ENCODE measurements at regions not wholly inside any gene's neighbourhood (a gene's known extent, or its start where the extent isn't known, plus 50 kb on each side); places are given as distances from the start of the nearest gene placed in this dataset.

- WGBS, 2 donors: 88 to 89% methylated on average over 2 of the region's 2 CpGs
- TF ChIP-seq POLR2A (IDR thresholded peaks at IDR 0.05) (no peak), EP300 (IDR thresholded peaks at IDR 0.05) (no peak), CTCF (IDR thresholded peaks at IDR 0.05) (no peak), POLR2AphosphoS5 (IDR thresholded peaks at IDR 0.05) (no peak)
- H3K4me3 ChIP-seq: no peak overlapping the region
- no peak for DNase-seq
- no peaks in the 10 kb centered on the region for H3K9me3 ChIP-seq
- H3K36me3 ChIP-seq: no peaks in the 10 kb centered on the region
- no peaks in the 10 kb centered on the region for H3K27me3 ChIP-seq
- intact Hi-C loops (cut with DNase I): no loop called here
- no peaks in the 10 kb centered on the region for H3K4me1 ChIP-seq
- no peak overlapping the region for H3K27ac ChIP-seq
Observed at GRCh38 chr21:20641241-20641640, 357.0 kb upstream of the NCAM2 start.

DNA sequence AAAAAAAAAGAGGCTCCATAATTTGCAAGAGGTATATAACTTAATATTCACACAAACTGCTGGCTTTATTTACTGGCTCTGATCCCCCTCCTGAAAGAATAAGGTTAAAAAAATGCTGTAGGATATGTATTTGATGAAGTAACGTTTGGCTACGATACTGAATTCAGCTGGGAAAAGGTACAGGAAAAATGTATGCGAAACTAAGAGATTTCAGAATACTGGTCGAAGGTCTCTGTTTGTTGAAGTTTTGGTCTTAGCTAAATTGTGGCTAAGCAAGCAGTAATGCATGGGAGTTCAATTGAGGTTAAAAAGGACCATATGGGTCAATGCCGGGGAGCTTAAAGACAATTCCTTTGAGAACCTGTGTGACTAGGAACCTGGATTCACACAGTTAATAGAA, 355.5 kb upstream of the NCAM2 start:
- H3K4me1 ChIP-seq: no peaks in the 10 kb centered on the region
- no peak overlapping the region for H3K27ac ChIP-seq
- H3K36me3 ChIP-seq: no peaks in the 10 kb centered on the region
- H3K27me3 ChIP-seq: no peaks in the 10 kb centered on the region
- DNase-seq: no peak
- intact Hi-C loops (cut with DNase I): no loop called here
- 73 to 92% methylated on average over 5 of the region's 5 CpGs for WGBS, 2 donors
- TF ChIP-seq POLR2A (IDR thresholded peaks at IDR 0.05) (no peak), EP300 (IDR thresholded peaks at IDR 0.05) (no peak), CTCF (IDR thresholded peaks at IDR 0.05) (no peak), POLR2AphosphoS5 (IDR thresholded peaks at IDR 0.05) (no peak)
- no peak overlapping the region for H3K4me3 ChIP-seq
- H3K9me3 ChIP-seq: no peaks in the 10 kb centered on the region

GRCh38 chr21:20644552-20644951, 353.7 kb upstream of the NCAM2 start:
- no peaks in the 10 kb centered on the region for H3K27me3 ChIP-seq
- no peaks in the 10 kb centered on the region for H3K36me3 ChIP-seq
- DNase-seq: no peak
- H3K9me3 ChIP-seq: no peaks in the 10 kb centered on the region
- H3K4me1 ChIP-seq: no peaks in the 10 kb centered on the region
- no peak for TF ChIP-seq CTCF (IDR thresholded peaks at IDR 0.05)
- TF ChIP-seq EP300 (IDR thresholded peaks at IDR 0.05): no peak
- TF ChIP-seq POLR2AphosphoS5 (IDR thresholded peaks at IDR 0.05): no peak
- no peak for TF ChIP-seq POLR2A (IDR thresholded peaks at IDR 0.05)
- intact Hi-C loops (cut with DNase I): no loop called here
- 17 to 59% methylated on average over 2 of the region's 2 CpGs for WGBS, 2 donors
- no peak overlapping the region for H3K27ac ChIP-seq
- no peak overlapping the region for H3K4me3 ChIP-seq

GRCh38 chr21:20645344-20645743, 352.9 kb upstream of the NCAM2 start:
- TF ChIP-seq POLR2A (IDR thresholded peaks at IDR 0.05): no peak
- no peak for TF ChIP-seq EP300 (IDR thresholded peaks at IDR 0.05)
- TF ChIP-seq POLR2AphosphoS5 (IDR thresholded peaks at IDR 0.05): no peak
- TF ChIP-seq CTCF (IDR thresholded peaks at IDR 0.05): no peak

DNA sequence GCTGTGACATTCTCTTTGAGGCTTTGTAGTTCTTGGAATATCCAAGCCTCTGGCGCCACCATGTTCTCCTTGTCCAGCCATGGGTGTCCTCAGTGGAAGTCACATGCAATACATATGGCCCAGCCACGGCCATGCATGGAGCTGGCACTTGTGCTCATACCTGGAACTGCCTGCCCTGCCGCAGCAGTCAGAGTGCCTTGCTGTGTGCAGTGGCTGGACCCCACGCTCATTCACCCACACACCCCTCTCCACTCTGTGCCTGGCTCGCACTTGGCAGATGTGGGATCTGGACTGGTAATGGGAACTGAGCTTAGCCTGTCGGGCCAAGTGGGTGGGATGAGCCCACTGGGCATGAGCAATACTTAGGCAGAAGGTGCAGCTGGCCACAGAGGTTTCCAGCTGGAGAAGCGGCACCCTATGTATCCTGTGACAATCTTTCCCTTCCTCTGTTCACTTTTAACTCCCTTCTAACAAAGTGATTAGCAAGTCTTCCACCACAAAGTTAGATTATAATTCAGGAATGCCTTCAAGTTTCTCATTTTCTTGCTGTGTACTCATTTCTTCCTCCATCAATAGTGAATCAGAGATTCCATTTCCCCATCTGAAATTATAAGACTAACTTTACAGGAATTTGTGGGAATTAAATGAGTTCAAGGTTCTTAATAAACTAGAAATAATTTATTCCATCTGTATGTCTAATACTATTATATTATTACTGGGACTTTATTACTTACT, 351.6 kb upstream of the NCAM2 start:
- WGBS, 2 donors: 94 to 95% methylated on average over 7 of the region's 7 CpGs
- Histone ChIP-seq H3K4me3 (no peak overlapping the region), H3K27ac (no peak overlapping the region), H3K36me3 (no peaks in the 10 kb centered on the region), H3K4me1 (no peaks in the 10 kb centered on the region), H3K27me3 (no peaks in the 10 kb centered on the region), H3K9me3 (no peaks in the 10 kb centered on the region)
- intact Hi-C loops (cut with DNase I): no loop called here
- no peak for TF ChIP-seq POLR2AphosphoS5 (IDR thresholded peaks at IDR 0.05)
- TF ChIP-seq POLR2A (IDR thresholded peaks at IDR 0.05): no peak
- no peak for TF ChIP-seq CTCF (IDR thresholded peaks at IDR 0.05)
- TF ChIP-seq EP300 (IDR thresholded peaks at IDR 0.05): no peak
- DNase-seq: no peak

More at GRCh38 chr21:20645344-20645743, 352.9 kb upstream of the NCAM2 start:
- Histone ChIP-seq H3K36me3 (no peaks in the 10 kb centered on the region), H3K9me3 (no peaks in the 10 kb centered on the region), H3K27ac (no peak overlapping the region), H3K4me1 (no peaks in the 10 kb centered on the region), H3K27me3 (no peaks in the 10 kb centered on the region), H3K4me3 (no peak overlapping the region)
- intact Hi-C loops (cut with DNase I): no loop called here
- 89 to 92% methylated on average over 5 of the region's 5 CpGs for WGBS, 2 donors
- no peak for DNase-seq
